CD14-positive monocyte (primary cell): ENCODE measurements at regions not wholly inside any gene's neighbourhood (a gene's known extent, or its start where the extent isn't known, plus 50 kb on each side); places are given as distances from the start of the nearest gene placed in this dataset.
"Not testable (repeated sequence)": the region's sequence is repeated elsewhere in the genome, so short reads cannot be mapped to it uniquely, and the experiment has no call there.

Experiments used
- DNase-seq, 3 donors: peaks; one replicate each; pipeline ENCODE4 v3.0.0-alpha.2; 2011 to 2022
- H2AFZ ChIP-seq: 2 replicates; pipeline ENCODE4 v1.6.0; 2012; ENCODE audit warnings: mild to moderate bottlenecking, low read depth, low read length, inconsistent platforms; ENCODE audit not compliant: insufficient read depth, poor library complexity, severe bottlenecking
- H3K27ac ChIP-seq, 2 donors: 1 replicate in 1 of 2; 2 replicates in 1 of 2; pipeline ENCODE4 v1.5.1; 2012 to 2013; ENCODE audit warnings: low read length in 2 of 2, control low read depth in 1 of 2, inconsistent platforms in 1 of 2, low read depth in 1 of 2, mild to moderate bottlenecking in 1 of 2
- H3K27me3 ChIP-seq, 2 donors: one replicate each; pipeline versions ENCODE4 v1.6.0 to v1.6.1; 2011 to 2013; ENCODE audit warnings: low read length in 2 of 2; ENCODE audit not compliant: control insufficient read depth in 2 of 2, insufficient read depth in 2 of 2
- H3K36me3 ChIP-seq, 2 donors: replicated peaks in 1 of 2; 1 replicate in 1 of 2; 2 replicates in 1 of 2; pipeline versions ENCODE4 v1.5.1 to v1.6.1; 2012 to 2013; ENCODE audit warnings: low read length in 2 of 2, control low read depth in 1 of 2, inconsistent platforms in 1 of 2, mild to moderate bottlenecking in 1 of 2; ENCODE audit not compliant: insufficient read depth in 2 of 2, control insufficient read depth in 1 of 2
- H3K4me1 ChIP-seq, 2 donors: 1 replicate in 1 of 2; 2 replicates in 1 of 2; pipeline versions ENCODE4 v1.5.1 to v1.6.1; 2012 to 2013; ENCODE audit warnings: low read length in 2 of 2, control low read depth in 1 of 2, inconsistent platforms in 1 of 2, mild to moderate bottlenecking in 1 of 2, moderate library complexity in 1 of 2; ENCODE audit not compliant: insufficient read depth in 2 of 2, control insufficient read depth in 1 of 2
- H3K4me2 ChIP-seq: replicated peaks from 2 replicates; pipeline ENCODE3; 2012; ENCODE audit warnings: low read length, moderate library complexity, mild to moderate bottlenecking; ENCODE audit not compliant: poor library complexity, severe bottlenecking; ENCODE audit errors: extremely low read depth
- H3K4me3 ChIP-seq, 3 experiments: fragments of 200-600 bp in 1 of 3; sonication (generic) in 1 of 3; replicated peaks in 1 of 3; 1 replicate in 2 of 3; 2 replicates in 1 of 3; pipeline ENCODE4 v1.5.1; 2011 to 2013; ENCODE audit warnings: low read length in 3 of 3, mild to moderate bottlenecking in 3 of 3, control low read depth in 2 of 3, low read depth in 2 of 3, inconsistent platforms in 1 of 3, moderate library complexity in 1 of 3
- H3K79me2 ChIP-seq: 2 replicates; pipeline ENCODE4 v1.6.0; 2012; ENCODE audit warnings: mild to moderate bottlenecking, control low read depth, inconsistent platforms, low read length, moderate library complexity; ENCODE audit not compliant: insufficient read depth
- H3K9ac ChIP-seq: 2 replicates; pipeline ENCODE4 v1.6.0; 2017; ENCODE audit warnings: low read length, mild to moderate bottlenecking; ENCODE audit not compliant: insufficient read depth, poor library complexity, severe bottlenecking
- H3K9me3 ChIP-seq, 2 donors: replicated peaks in 1 of 2; 1 replicate in 1 of 2; 2 replicates in 1 of 2; pipeline versions ENCODE4 v1.5.1 to v1.6.1; 2012 to 2013; ENCODE audit warnings: low read length in 2 of 2, control low read depth in 1 of 2; ENCODE audit not compliant: control insufficient read depth in 1 of 2, insufficient read depth in 1 of 2
- H4K20me1 ChIP-seq: 2 replicates; pipeline ENCODE4 v1.6.0; 2012; ENCODE audit warnings: mild to moderate bottlenecking, low read length, control low read depth, moderate library complexity; ENCODE audit not compliant: insufficient read depth
- H3K27ac Mint-ChIP-seq, 7 donors: one replicate each; pipeline ENCODE4 v1.8.0; 2020; ENCODE audit warnings: mild to moderate bottlenecking in 7 of 7, mixed read lengths in 7 of 7, moderate library complexity in 6 of 7, inconsistent platforms in 2 of 7
- H3K27me3 Mint-ChIP-seq, 3 donors: one replicate each; pipeline ENCODE4 v1.8.0; 2021 to 2022; ENCODE audit warnings: low read depth in 3 of 3, mild to moderate bottlenecking in 3 of 3, mixed read lengths in 3 of 3, moderate library complexity in 3 of 3, inconsistent platforms in 1 of 3
- H3K36me3 Mint-ChIP-seq, 2 donors: one replicate each; pipeline ENCODE4 v1.8.0; 2020; ENCODE audit warnings: mixed read lengths in 2 of 2, inconsistent platforms in 1 of 2, mild to moderate bottlenecking in 1 of 2
- H3K4me1 Mint-ChIP-seq: one replicate; pipeline ENCODE4 v1.8.0; 2020; ENCODE audit warnings: mild to moderate bottlenecking, mixed read lengths
- H3K4me3 Mint-ChIP-seq, 2 donors: one replicate each; pipeline ENCODE4 v1.8.0; 2020; ENCODE audit warnings: mild to moderate bottlenecking in 2 of 2, mixed read lengths in 2 of 2, moderate library complexity in 1 of 2
- H3K9me3 Mint-ChIP-seq, 7 donors: one replicate each; pipeline ENCODE4 v1.8.0; 2020 to 2022; ENCODE audit warnings: mixed read lengths in 7 of 7, mild to moderate bottlenecking in 6 of 7, moderate library complexity in 6 of 7, inconsistent platforms in 2 of 7
- WGBS: methylation state at CpG from one replicate; pipeline ENCODE4 v1.1.5; 2013; ENCODE audit warnings: missing lambda C conversion rate; ENCODE audit not compliant: insufficient coverage; 5-methylcytosine and 5-hydroxymethylcytosine counted together
- intact Hi-C, 2 donors: fragments of 100-400 bp; cut with micrococcal nuclease; formaldehyde crosslinking; loops; one replicate each; pipeline versions ENCODE4 v1.15.0 to v1.15.1; 2023
- TF ChIP-seq, protein P1 (sequence below): fragments of 200-600 bp; IDR thresholded peaks from one replicate; pipeline ENCODE4 v1.8.0; 2022; ENCODE audit warnings: antibody characterized with exemption, mild to moderate bottlenecking

DNA sequence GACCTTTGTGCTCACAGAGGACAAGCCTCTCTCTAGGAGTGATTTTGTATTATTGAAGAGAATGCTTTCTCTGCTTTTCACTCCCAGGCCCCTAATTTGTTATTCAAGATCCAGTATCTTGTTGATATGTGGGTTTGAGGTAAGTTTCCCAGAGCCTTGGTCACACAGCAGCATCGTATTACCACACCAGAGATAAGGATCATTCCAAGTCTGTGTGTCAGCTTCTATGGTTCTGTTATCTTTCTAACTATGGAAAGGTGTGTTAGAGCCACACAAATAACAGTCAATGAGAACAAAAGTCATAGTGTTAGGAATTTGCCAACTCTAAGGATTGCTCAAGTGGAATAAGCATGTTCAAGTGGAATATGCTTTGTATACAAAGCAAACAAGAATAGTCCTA, 1208.3 kb downstream of the GATA3 start:
- no peak overlapping the region for H3K4me2 ChIP-seq
- H3K36me3 Mint-ChIP-seq, result no peaks in the 10 kb centered on the region
- intact Hi-C loops, result no loop called here

DNA sequence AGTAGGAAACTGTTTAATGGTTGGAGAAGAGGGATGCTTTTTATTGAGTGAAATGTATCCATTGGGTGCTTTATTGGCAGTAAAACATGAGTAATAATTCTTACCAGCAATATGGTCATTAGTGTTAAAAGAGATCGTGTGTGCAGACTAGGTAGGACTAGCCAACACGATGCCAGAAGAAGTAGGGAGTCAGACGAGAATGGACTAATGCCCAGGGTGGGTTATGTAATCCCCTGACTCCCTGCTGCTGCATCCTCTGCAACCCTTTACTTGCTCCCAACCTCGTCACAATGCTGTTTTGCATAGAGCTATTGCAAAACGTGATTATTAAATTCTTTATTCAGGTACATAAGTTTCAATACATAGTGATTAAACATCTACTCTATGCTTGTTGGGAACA, 1213.7 kb downstream of the GATA3 start:
- Histone ChIP-seq H3K79me2 (no peaks in the 10 kb centered on the region), H3K9ac (no peak overlapping the region), H3K27me3 (no peaks in the 10 kb centered on the region), H4K20me1 (no peaks in the 10 kb centered on the region), H2AFZ (no peak overlapping the region), H3K4me2 (no peak overlapping the region), H3K27ac (no peak overlapping the region), H3K4me3 (no peak overlapping the region), H3K36me3 (no peaks in the 10 kb centered on the region), H3K9me3 (no peaks in the 10 kb centered on the region), H3K4me1 (no peaks in the 10 kb centered on the region)
- Mint-ChIP-seq H3K4me1 (peaks cover 4% of the 10 kb centered on the region), H3K4me3 (no peak overlapping the region), H3K27me3 (peaks cover 2 to 8% (median 6%) of the 10 kb centered on the region in 3 donors), H3K36me3 (no peaks in the 10 kb centered on the region), H3K9me3 (no peaks in the 10 kb centered on the region), H3K27ac (no peak overlapping the region)
- no peak for DNase-seq
- intact Hi-C loops, result no loop called here
- TF ChIP-seq, protein P1, sequence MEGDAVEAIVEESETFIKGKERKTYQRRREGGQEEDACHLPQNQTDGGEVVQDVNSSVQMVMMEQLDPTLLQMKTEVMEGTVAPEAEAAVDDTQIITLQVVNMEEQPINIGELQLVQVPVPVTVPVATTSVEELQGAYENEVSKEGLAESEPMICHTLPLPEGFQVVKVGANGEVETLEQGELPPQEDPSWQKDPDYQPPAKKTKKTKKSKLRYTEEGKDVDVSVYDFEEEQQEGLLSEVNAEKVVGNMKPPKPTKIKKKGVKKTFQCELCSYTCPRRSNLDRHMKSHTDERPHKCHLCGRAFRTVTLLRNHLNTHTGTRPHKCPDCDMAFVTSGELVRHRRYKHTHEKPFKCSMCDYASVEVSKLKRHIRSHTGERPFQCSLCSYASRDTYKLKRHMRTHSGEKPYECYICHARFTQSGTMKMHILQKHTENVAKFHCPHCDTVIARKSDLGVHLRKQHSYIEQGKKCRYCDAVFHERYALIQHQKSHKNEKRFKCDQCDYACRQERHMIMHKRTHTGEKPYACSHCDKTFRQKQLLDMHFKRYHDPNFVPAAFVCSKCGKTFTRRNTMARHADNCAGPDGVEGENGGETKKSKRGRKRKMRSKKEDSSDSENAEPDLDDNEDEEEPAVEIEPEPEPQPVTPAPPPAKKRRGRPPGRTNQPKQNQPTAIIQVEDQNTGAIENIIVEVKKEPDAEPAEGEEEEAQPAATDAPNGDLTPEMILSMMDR, result no peak
- WGBS, result no CpG with 5 or more reads among the region's 5 CpGs

More for the DNA sequence above, 1208.3 kb downstream of the GATA3 start:
- no CpG with 5 or more reads among the region's 1 CpG for WGBS
- Mint-ChIP-seq H3K27me3 (peaks cover 0 to 4% (median 2%) of the 10 kb centered on the region in 3 donors), H3K9me3 (peaks cover 0 to 2% (median 0%) of the 10 kb centered on the region in 7 donors), H3K27ac (no peak overlapping the region), H3K4me1 (no peaks in the 10 kb centered on the region), H3K4me3 (no peak overlapping the region)
- Histone ChIP-seq H3K79me2 (no peaks in the 10 kb centered on the region), H3K27ac (no peak overlapping the region), H3K4me1 (no peaks in the 10 kb centered on the region), H3K4me3 (no peak overlapping the region), H3K9ac (no peak overlapping the region), H3K36me3 (no peaks in the 10 kb centered on the region), H3K27me3 (peaks cover 0 to 2% of the 10 kb centered on the region in 2 donors), H4K20me1 (no peaks in the 10 kb centered on the region), H2AFZ (no peak overlapping the region), H3K9me3 (no peaks in the 10 kb centered on the region)
- TF ChIP-seq, protein P1, result no peak
- no peak for DNase-seq

DNA sequence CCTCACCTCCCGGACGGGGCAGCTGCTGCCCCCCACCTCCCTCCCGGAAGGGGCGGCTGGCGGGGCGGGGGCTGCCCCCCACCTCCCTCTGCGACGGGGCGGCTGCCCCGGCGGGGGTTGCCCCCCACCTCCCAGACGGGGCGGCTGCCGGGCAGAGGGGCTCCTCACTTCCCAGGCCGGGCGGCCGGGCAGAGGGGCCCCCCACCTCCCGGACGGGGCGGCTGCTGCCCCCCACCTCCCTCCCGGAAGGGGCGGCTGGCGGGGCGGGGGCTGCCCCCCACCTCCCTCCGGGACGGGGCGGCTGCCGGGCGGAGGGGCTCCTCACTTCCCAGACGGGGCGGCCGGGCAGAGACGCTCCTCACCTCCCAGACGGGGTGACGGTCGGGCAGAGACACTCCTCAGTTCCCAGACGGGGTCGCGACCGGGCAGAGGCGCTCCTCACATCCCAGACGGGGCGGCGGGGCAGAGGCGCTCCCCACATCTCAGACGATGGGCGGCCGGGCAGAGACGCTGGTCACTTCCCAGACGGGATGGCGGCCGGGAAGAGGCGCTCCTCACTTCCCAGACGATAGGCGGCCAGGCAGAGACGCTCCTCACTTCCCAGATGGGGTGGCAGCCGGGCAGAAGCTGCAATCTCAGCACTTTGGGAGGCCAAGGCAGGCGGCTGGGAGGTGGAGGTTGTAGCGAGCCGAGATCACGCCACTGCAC, 1218.8 kb downstream of the GATA3 start:
- H3K27me3 ChIP-seq, H3K9me3 ChIP-seq, H3K79me2 ChIP-seq, H2AFZ ChIP-seq, H4K20me1 ChIP-seq, H3K9ac ChIP-seq, H3K4me1 ChIP-seq, DNase-seq, H3K36me3 Mint-ChIP-seq, H3K4me3 Mint-ChIP-seq, H3K27me3 Mint-ChIP-seq, H3K27ac Mint-ChIP-seq, H3K4me3 ChIP-seq, H3K36me3 ChIP-seq, H3K4me1 Mint-ChIP-seq, H3K27ac ChIP-seq, H3K9me3 Mint-ChIP-seq, H3K4me2 ChIP-seq, intact Hi-C loops: not testable (repeated sequence)
- 90% methylated on average over 26 of the region's 61 CpGs for WGBS
